Astrocyte (in vitro differentiated cells and primary cell): ENCODE measurements at regions not wholly inside any gene's neighbourhood (a gene's known extent, or its start where the extent isn't known, plus 50 kb on each side); places are given as distances from the start of the nearest gene placed in this dataset.
A peak's percentile ranks its signal among the peaks of the same experiment; 100 is the strongest.

Experiments
- DNase-seq: peaks from one replicate; pipeline ENCODE4 v3.0.0-alpha.2; 2010; ENCODE audit warnings: low read depth
- FAIRE-seq: peaks from 2 replicates; lab custom pipeline; 2011; peaks lifted over from hg19 to GRCh38; lab: Jason Lieb, UNC
- H2AFZ ChIP-seq: 2 replicates; pipeline ENCODE4 v1.6.0; 2012; ENCODE audit warnings: low read depth, low read length, inconsistent platforms
- H3K27ac ChIP-seq: 2 replicates; pipeline ENCODE4 v1.5.1; 2011; ENCODE audit warnings: low read depth, low read length, inconsistent platforms
- H3K27me3 ChIP-seq: 2 replicates; pipeline ENCODE4 v1.6.0; 2011; ENCODE audit warnings: low read length, inconsistent platforms; ENCODE audit not compliant: insufficient read depth
- H3K36me3 ChIP-seq: 2 replicates; pipeline ENCODE4 v1.5.1; 2011; ENCODE audit warnings: low read length, inconsistent platforms; ENCODE audit not compliant: insufficient read depth
- H3K4me1 ChIP-seq: 2 replicates; pipeline ENCODE4 v1.5.1; 2011; ENCODE audit warnings: low read length, inconsistent platforms; ENCODE audit not compliant: insufficient read depth
- H3K4me2 ChIP-seq: 2 replicates; pipeline ENCODE4 v1.6.0; 2012; ENCODE audit warnings: low read length, inconsistent platforms
- H3K4me3 ChIP-seq: 2 replicates; pipeline ENCODE4 v1.5.1; 2011; ENCODE audit warnings: low read depth, mild to moderate bottlenecking, low read length, inconsistent platforms; ENCODE audit not compliant: insufficient read depth
- H3K79me2 ChIP-seq: 2 replicates; pipeline ENCODE4 v1.6.0; 2012; ENCODE audit warnings: mild to moderate bottlenecking, low read length, inconsistent platforms; ENCODE audit not compliant: insufficient read depth
- H3K9ac ChIP-seq: 2 replicates; pipeline ENCODE4 v1.6.0; 2012; ENCODE audit warnings: mild to moderate bottlenecking, low read length, inconsistent platforms
- H3K9me3 ChIP-seq: 2 replicates; pipeline ENCODE4 v1.5.1; 2012; ENCODE audit warnings: low read depth, mild to moderate bottlenecking, low read length, inconsistent platforms; ENCODE audit not compliant: insufficient read depth
- H4K20me1 ChIP-seq: 2 replicates; pipeline ENCODE4 v1.6.0; 2012; ENCODE audit warnings: low read length, inconsistent platforms; ENCODE audit not compliant: insufficient read depth
- H3K27ac Mint-ChIP-seq: one replicate; pipeline ENCODE4 v1.8.0; 2021; ENCODE audit warnings: mild to moderate bottlenecking, mixed read lengths; ENCODE audit not compliant: unreplicated experiment
- H3K27me3 Mint-ChIP-seq: one replicate; pipeline ENCODE4 v1.8.0; 2021; ENCODE audit warnings: low read depth, mixed read lengths; ENCODE audit not compliant: unreplicated experiment
- H3K36me3 Mint-ChIP-seq: one replicate; pipeline ENCODE4 v1.8.0; 2021; ENCODE audit warnings: low read depth, mixed read lengths; ENCODE audit not compliant: unreplicated experiment
- H3K4me1 Mint-ChIP-seq: one replicate; pipeline ENCODE4 v1.8.0; 2021; ENCODE audit warnings: low read depth, mixed read lengths; ENCODE audit not compliant: unreplicated experiment
- H3K4me3 Mint-ChIP-seq: one replicate; pipeline ENCODE4 v1.8.0; 2021; ENCODE audit warnings: mild to moderate bottlenecking, moderate library complexity, mixed read lengths; ENCODE audit not compliant: unreplicated experiment
- H3K9me3 Mint-ChIP-seq: one replicate; pipeline ENCODE4 v1.8.0; 2021; ENCODE audit warnings: mild to moderate bottlenecking, mixed read lengths; ENCODE audit not compliant: unreplicated experiment
- CTCF ChIP-seq: IDR thresholded peaks from 2 replicates; pipeline ENCODE4 v1.5.1; 2011; ENCODE audit warnings: low read depth, mild to moderate bottlenecking, inconsistent platforms, low read length, moderate library complexity; ENCODE audit not compliant: insufficient read depth
- EZH2 ChIP-seq: IDR thresholded peaks from 2 replicates; pipeline ENCODE4 v1.6.1; 2012; ENCODE audit warnings: mild to moderate bottlenecking, low read length, inconsistent platforms; ENCODE audit not compliant: insufficient read depth

DNA sequence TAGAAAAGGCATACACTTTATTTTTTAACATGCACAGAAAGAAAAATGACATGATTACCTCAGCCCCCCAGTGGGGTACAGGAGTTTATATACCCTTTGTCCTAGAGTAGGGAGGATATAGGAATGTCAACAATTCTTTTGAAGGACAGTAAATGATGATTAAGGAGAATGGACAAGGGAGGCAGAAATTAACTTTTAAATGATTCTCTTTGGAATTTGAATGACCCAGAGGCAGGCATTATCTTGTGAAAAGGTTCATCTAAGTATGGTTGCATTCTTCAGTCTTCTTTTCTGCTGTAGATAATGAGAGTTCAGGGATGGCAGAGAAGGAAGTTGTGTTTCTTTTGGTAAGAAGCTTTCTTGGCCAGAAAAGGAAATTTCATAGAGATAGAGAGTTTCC, 971.3 kb downstream of the CNTNAP5 start:
- Histone ChIP-seq H3K4me1 (no peaks in the 10 kb centered on the region), H3K27ac (no peak overlapping the region), H3K36me3 (no peaks in the 10 kb centered on the region), H3K9ac (no peak overlapping the region), H3K4me2 (no peak overlapping the region), H3K27me3 (no peaks in the 10 kb centered on the region), H2AFZ (no peak overlapping the region), H4K20me1 (no peaks in the 10 kb centered on the region), H3K79me2 (no peaks in the 10 kb centered on the region), H3K4me3 (no peak overlapping the region), H3K9me3 (no peaks in the 10 kb centered on the region)
- TF ChIP-seq EZH2 (no peak), CTCF (no peak)
- DNase-seq = no peak
- Mint-ChIP-seq H3K4me3 (no peak overlapping the region), H3K4me1 (no peaks in the 10 kb centered on the region), H3K27me3 (no peaks in the 10 kb centered on the region), H3K27ac (no peak overlapping the region), H3K9me3 (no peaks in the 10 kb centered on the region), H3K36me3 (no peaks in the 10 kb centered on the region)
- no peak for FAIRE-seq

GRCh38 chr2:124999906-125000305, 974.8 kb downstream of the CNTNAP5 start:
- no peak for TF ChIP-seq EZH2
- no peak for TF ChIP-seq CTCF
- Histone ChIP-seq H3K4me3 (no peak overlapping the region), H3K36me3 (no peaks in the 10 kb centered on the region), H3K9me3 (no peaks in the 10 kb centered on the region), H3K79me2 (no peaks in the 10 kb centered on the region), H3K27ac (no peak overlapping the region), H3K4me1 (peaks cover 11% of the 10 kb centered on the region), H3K4me2 (no peak overlapping the region), H2AFZ (no peak overlapping the region), H3K27me3 (no peaks in the 10 kb centered on the region), H3K9ac (no peak overlapping the region), H4K20me1 (no peaks in the 10 kb centered on the region)
- Mint-ChIP-seq H3K27ac (no peak overlapping the region), H3K4me3 (no peak overlapping the region), H3K9me3 (no peaks in the 10 kb centered on the region), H3K36me3 (no peaks in the 10 kb centered on the region), H3K4me1 (peaks cover 9% of the 10 kb centered on the region), H3K27me3 (no peaks in the 10 kb centered on the region)
- FAIRE-seq (no peak), DNase-seq (no peak)

- Histone ChIP-seq H3K4me2 (peak overlapping the region; percentile 62), H4K20me1 (no peaks in the 10 kb centered on the region), H3K9me3 (no peaks in the 10 kb centered on the region), H3K4me3 (no peak overlapping the region), H3K27ac (peak overlapping the region; percentile 42), H2AFZ (peak overlapping the region; percentile 6), H3K4me1 (peaks cover 11% of the 10 kb centered on the region), H3K36me3 (no peaks in the 10 kb centered on the region), H3K27me3 (no peaks in the 10 kb centered on the region), H3K9ac (peak overlapping the region; percentile 19), H3K79me2 (no peaks in the 10 kb centered on the region)
- TF ChIP-seq CTCF (no peak), EZH2 (no peak)
- H3K27ac Mint-ChIP-seq = no peak overlapping the region
- H3K9me3 Mint-ChIP-seq = no peaks in the 10 kb centered on the region
- no peak overlapping the region for H3K4me3 Mint-ChIP-seq
- H3K27me3 Mint-ChIP-seq = no peaks in the 10 kb centered on the region
- DNase-seq = peak; percentile 28
- no peak for FAIRE-seq
- peaks cover 9% of the 10 kb centered on the region for H3K4me1 Mint-ChIP-seq
- H3K36me3 Mint-ChIP-seq = no peaks in the 10 kb centered on the region
Measured at GRCh38 chr2:125004106-125004800, 979.2 kb downstream of the CNTNAP5 start.
